GM12872 (cell line): ENCODE measurements at regions not wholly inside any gene's neighbourhood (a gene's known extent, or its start where the extent isn't known, plus 50 kb on each side); places are given as distances from the start of the nearest gene placed in this dataset.

Source experiments
- CTCF ChIP-seq: IDR thresholded peaks from 3 replicates; pipeline ENCODE4 v1.5.1; 2011; ENCODE audit warnings: low read depth, mild to moderate bottlenecking, low read length, moderate library complexity; ENCODE audit not compliant: insufficient read depth

GRCh38 chr13:36533806-36534205 lies 101.5 kb downstream of the CCNA1 start:
- no peak for TF ChIP-seq CTCF

GRCh38 chr13:36536546-36536945 lies 104.3 kb downstream of the CCNA1 start:
- TF ChIP-seq CTCF: no peak

GRCh38 chr13:36543671-36544070 lies 111.4 kb downstream of the CCNA1 start:
- TF ChIP-seq CTCF: no peak

GRCh38 chr13:36548129-36548528 lies 115.8 kb downstream of the CCNA1 start:
- no peak for TF ChIP-seq CTCF

- no peak for TF ChIP-seq CTCF
These were observed 116.9 kb downstream of the CCNA1 start for GRCh38 chr13:36549126-36549702.

- no peak for TF ChIP-seq CTCF
These were observed 117.5 kb downstream of the CCNA1 start for GRCh38 chr13:36549755-36550154.

GRCh38 chr13:36550177-36550576 lies 117.9 kb downstream of the CCNA1 start:
- no peak for TF ChIP-seq CTCF
